GM19035 (cell line): ENCODE measurements at regions not wholly inside any gene's neighbourhood (a gene's known extent, or its start where the extent isn't known, plus 50 kb on each side); places are given as distances from the start of the nearest gene placed in this dataset.
"Not testable (repeated sequence)": the region's sequence is repeated elsewhere in the genome, so short reads cannot be mapped to it uniquely, and the experiment has no call there.

Experiments
- ATAC-seq: cut with Tn5 transposase; IDR thresholded peaks from one replicate; pipeline ENCODE4 v1.9.1; 2021; ENCODE audit not compliant: unreplicated experiment

GRCh38 chr18:38879871-38880270 is 1314.3 kb upstream of the CELF4 start:
- ATAC-seq, result no peak

GRCh38 chr18:38872342-38872741 is 1306.7 kb upstream of the CELF4 start:
- no peak for ATAC-seq

DNA sequence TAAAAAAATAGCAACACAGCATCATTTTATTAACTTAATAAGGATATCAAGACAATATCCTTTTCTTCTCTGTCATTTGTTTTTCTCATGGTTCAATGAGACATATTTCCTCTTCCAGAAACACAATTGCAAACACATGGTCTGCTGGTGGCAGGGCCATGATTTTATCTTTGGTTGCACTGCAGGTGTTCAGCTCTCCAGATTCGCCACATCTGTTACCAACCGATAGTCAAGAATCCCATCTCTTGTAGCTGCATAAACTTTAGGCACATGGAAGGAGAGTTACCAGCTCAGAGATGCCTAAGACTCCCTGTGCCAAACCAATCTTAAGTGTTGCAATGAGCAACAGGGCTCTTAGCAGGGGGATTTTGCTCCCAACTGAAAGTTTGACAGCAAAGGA is 1303.2 kb upstream of the CELF4 start:
- no peak for ATAC-seq

DNA sequence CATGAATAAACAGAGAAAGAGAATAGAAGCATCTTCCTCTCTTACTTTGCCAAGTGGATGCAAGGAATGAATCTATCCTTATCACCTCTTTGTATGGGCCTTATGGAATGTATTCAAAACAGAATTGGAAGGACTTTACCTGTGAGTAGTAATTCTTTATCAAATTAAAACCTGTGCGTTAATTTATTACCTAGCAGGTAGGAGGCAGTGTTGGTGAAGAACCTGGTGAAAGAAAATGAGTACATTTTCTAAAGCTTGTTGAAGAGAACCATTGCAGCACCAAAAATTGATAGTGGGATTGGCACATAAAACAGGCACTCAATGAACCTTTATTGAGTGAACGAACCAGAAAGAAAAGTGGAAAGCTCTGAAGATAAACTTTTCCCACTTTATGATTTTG is 1302.1 kb upstream of the CELF4 start:
- ATAC-seq, result no peak

GRCh38 chr18:38851526-38851925 is 1285.9 kb upstream of the CELF4 start:
- ATAC-seq, result no peak

DNA sequence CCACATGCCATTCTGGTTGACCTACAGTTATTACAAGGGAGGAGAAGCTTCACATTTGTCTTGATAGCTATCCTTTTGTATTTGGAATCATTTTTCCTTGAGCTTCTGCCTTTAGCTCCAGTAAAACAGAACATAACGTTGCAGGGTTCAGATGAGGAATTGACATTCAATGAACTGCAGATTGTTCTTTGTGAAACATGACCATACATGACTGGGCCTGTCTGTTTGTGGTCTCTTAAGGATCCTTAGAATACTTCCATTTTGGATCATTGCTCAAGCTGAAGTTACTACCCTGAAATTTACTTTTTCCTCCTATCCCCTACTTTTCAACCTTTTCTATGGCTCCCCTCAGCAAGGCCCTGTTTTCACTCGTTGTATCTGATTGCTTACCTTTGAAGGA is 1281.7 kb upstream of the CELF4 start:
- ATAC-seq, result no peak

- no peak for ATAC-seq
These were observed 1277.7 kb upstream of the CELF4 start for GRCh38 chr18:38843291-38843690.

DNA sequence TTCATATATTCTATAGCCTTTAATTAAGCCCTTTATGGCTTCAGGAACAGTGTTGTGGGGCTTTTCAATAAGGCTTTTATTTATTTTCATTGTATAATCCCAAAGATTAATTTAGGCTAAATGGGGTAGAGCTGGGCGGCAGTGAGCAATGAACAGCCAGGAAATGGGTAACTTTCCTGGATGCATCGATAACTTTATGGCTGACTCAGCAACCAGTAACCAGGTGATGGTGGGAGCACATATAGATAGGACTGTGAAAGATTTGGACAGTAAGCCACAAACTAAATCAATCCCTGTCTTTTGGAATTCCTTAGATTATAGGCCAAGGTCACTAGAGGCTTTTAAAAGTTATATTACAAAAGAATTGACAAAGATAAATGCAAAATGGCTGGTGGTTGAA is 1260.6 kb upstream of the CELF4 start:
- no peak for ATAC-seq

GRCh38 chr18:38811209-38811608 is 1245.6 kb upstream of the CELF4 start:
- no peak for ATAC-seq

GRCh38 chr18:38810789-38811188 is 1245.2 kb upstream of the CELF4 start:
- no peak for ATAC-seq

- ATAC-seq, result no peak
These were observed 1242.3 kb upstream of the CELF4 start for GRCh38 chr18:38807915-38808314.

DNA sequence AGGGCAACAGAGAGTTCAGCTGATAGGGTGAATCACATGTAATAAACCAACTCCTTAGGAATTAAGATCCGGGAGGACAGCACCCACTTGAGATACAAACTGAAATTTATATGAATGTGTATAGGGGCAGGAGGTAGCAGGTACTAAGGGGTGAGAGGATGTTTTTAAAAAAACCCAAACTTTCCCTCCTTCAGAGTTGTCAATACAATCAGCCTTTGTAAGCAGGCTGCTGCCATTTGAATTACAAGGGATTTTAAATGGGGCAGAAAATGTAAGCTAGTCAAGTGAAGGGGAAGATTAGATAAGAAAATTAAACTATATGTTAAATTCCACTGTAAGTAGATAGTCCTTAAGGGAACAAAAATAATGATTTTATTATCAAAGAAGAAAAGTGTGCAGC is 1239.7 kb upstream of the CELF4 start:
- ATAC-seq, result no peak

GRCh38 chr18:38801640-38802039 is 1236.0 kb upstream of the CELF4 start:
- no peak for ATAC-seq

GRCh38 chr18:38796762-38797161 is 1231.2 kb upstream of the CELF4 start:
- ATAC-seq, result no peak

GRCh38 chr18:38792731-38793130 is 1227.1 kb upstream of the CELF4 start:
- no peak for ATAC-seq

GRCh38 chr18:38790786-38791185 is 1225.2 kb upstream of the CELF4 start:
- no peak for ATAC-seq

- ATAC-seq, result no peak
These were observed 1224.7 kb upstream of the CELF4 start for GRCh38 chr18:38790303-38790702.

DNA sequence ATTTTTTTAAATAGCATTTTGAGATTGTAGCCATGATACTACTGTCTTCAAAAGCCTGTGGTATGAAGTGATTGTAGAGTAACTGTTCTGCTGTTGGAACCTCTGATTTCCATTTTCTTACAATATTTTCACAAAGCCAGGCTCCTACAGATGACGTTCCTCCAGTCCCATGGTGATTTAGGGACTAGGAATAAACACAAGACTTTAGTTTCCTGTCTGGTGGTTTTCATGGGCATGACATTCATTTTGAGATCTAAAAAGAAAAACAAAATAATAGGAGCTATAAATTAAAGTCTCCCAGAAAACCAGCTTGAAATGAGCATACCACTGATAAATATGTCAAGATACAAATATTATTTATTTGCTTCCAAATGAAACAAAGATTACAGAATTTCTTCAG is 1223.5 kb upstream of the CELF4 start:
- no peak for ATAC-seq

DNA sequence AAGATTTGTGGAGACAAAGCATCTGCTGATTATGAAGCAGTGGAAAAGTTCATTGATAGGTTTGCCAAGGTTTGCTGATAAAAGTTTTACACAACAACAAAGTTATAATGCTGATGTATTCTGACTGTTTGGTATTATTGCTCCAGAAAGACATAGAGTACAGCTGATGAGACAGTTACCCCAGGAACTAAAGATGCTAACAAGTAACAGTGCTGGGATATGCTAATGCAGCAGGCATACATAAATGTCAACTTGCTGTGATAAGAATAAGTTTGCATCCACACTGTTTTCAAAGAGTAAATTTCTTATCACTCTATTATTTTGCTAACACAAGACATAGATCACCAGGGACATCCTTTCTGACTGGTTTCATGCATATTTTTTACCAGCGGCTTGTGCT is 1221.3 kb upstream of the CELF4 start:
- ATAC-seq, result no peak

- not testable (repeated sequence) for ATAC-seq
These were observed 1206.0 kb upstream of the CELF4 start for GRCh38 chr18:38771620-38772019.

DNA sequence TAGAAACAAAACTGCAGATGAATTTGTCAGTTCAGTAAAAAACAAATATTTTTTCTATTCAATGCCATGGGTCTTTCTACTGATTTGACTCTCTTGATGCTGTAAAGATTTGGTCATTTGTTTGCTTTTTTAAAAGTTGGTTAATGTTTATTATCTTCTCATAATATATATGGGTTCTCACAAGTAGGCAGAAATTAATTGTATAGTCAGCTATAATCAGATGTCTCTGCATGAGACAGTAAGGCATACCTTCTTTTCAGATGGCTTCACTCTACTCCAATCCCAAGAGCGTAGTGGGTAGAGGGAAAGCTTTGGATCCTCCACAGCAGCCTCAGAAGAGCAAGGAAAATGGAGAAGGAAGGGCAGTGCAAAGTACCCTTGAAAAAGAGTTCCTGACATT is 1202.9 kb upstream of the CELF4 start:
- no peak for ATAC-seq

DNA sequence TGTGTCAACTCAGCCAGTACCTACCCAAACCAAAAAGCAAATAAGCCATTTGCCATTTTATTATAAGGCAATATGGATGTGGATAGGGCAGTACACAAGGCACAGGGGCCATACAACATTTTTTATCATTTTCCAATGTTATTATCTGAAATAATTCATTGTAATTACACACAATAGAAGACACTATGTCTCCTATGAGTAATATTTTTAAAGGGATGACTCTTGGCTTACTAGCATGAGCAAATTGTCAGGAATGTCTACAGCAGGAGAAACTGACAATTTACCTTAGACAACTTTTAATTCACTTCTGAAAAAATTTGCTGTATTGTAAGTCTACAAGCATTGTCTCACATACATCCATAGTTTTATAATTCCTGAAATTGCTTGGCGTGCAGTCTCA is 1193.9 kb upstream of the CELF4 start:
- no peak for ATAC-seq

DNA sequence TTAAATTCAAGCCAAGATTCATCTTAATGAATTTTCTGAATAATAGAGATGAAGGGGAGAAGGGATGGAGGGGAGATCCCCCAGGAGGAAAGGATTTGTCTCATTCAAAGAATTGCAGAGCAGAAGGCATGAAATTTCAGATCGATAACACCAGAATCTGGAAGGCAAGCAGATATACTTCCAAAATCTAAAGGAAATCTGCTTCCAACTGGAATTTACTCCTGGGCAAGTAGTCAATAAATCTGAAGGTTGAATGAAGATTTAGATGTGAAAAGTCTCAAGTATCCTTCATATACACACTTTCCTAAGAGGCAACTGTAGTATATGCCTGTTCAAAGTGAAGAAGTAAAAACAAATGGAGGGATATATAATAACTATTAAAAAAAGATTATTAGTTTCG is 1190.8 kb upstream of the CELF4 start:
- ATAC-seq, result no peak

GRCh38 chr18:38752430-38752829 is 1186.8 kb upstream of the CELF4 start:
- no peak for ATAC-seq
